T-helper 17 cell (primary cell): ENCODE measurements at regions not wholly inside any gene's neighbourhood (a gene's known extent, or its start where the extent isn't known, plus 50 kb on each side); places are given as distances from the start of the nearest gene placed in this dataset.

Experiments used
- ATAC-seq: fragments of 150-1000 bp; cut with Tn5 transposase; 2 replicates; pipeline ENCODE4 v1.10.0; 2021; ENCODE audit warnings: mild to moderate bottlenecking, moderate library complexity
- DNase-seq, 3 donors: peaks; one replicate each; pipeline versions ENCODE4 v3.0.0 to v3.0.0-alpha.2; 2020 to 2021
- H3K9me3 ChIP-seq: one replicate; pipeline ENCODE4 v1.7.0; 2013; ENCODE audit warnings: low read length, mild to moderate bottlenecking; ENCODE audit not compliant: control insufficient read depth, poor library complexity, severe bottlenecking
- H3K27ac Mint-ChIP-seq: one replicate; pipeline ENCODE4 v1.8.0; 2022; ENCODE audit warnings: mild to moderate bottlenecking, moderate library complexity, mixed read lengths
- H3K27me3 Mint-ChIP-seq: one replicate; pipeline ENCODE4 v1.8.0; 2022; ENCODE audit warnings: mixed read lengths
- H3K36me3 Mint-ChIP-seq: one replicate; pipeline ENCODE4 v1.8.0; 2022; ENCODE audit warnings: low read depth, mixed read lengths
- H3K4me1 Mint-ChIP-seq: one replicate; pipeline ENCODE4 v1.8.0; 2022; ENCODE audit warnings: mild to moderate bottlenecking, mixed read lengths
- H3K4me3 Mint-ChIP-seq: one replicate; pipeline ENCODE4 v1.8.0; 2022; ENCODE audit warnings: mild to moderate bottlenecking, moderate library complexity, mixed read lengths

GRCh38 chr7:155372782-155373358 is 75.2 kb downstream of the INSIG1 start:
- H3K36me3 Mint-ChIP-seq, result peaks cover 10% of the 10 kb centered on the region
- no peak overlapping the region for H3K27ac Mint-ChIP-seq
- DNase-seq (no peak), ATAC-seq (no peak)
- peak overlapping the region; percentile 77 for H3K4me3 Mint-ChIP-seq
- no peaks in the 10 kb centered on the region for H3K9me3 ChIP-seq
- H3K27me3 Mint-ChIP-seq, result peaks cover 74% of the 10 kb centered on the region
- peaks cover 30% of the 10 kb centered on the region for H3K4me1 Mint-ChIP-seq

GRCh38 chr7:155373359-155374273 is 75.9 kb downstream of the INSIG1 start:
- peaks cover 79% of the 10 kb centered on the region for H3K27me3 Mint-ChIP-seq
- ATAC-seq (no peak), DNase-seq (no peak)
- no peaks in the 10 kb centered on the region for H3K9me3 ChIP-seq
- H3K4me3 Mint-ChIP-seq, result peak overlapping the region; percentile 77
- H3K27ac Mint-ChIP-seq, result no peak overlapping the region
- H3K4me1 Mint-ChIP-seq, result peaks cover 33% of the 10 kb centered on the region
- H3K36me3 Mint-ChIP-seq, result peaks cover 10% of the 10 kb centered on the region

- no peak for ATAC-seq
These were observed 76.9 kb downstream of the INSIG1 start for GRCh38 chr7:155374276-155375252.

GRCh38 chr7:155375337-155376277 is 77.9 kb downstream of the INSIG1 start:
- Mint-ChIP-seq H3K4me3 (peak overlapping the region; percentile 71), H3K27ac (no peak overlapping the region), H3K4me1 (peaks cover 44% of the 10 kb centered on the region), H3K36me3 (peaks cover 14% of the 10 kb centered on the region), H3K27me3 (peaks cover 80% of the 10 kb centered on the region)
- DNase-seq (no peak), ATAC-seq (no peak)
- H3K9me3 ChIP-seq, result no peaks in the 10 kb centered on the region

More at GRCh38 chr7:155374276-155375252, 76.9 kb downstream of the INSIG1 start:
- H3K27me3 Mint-ChIP-seq, result peaks cover 80% of the 10 kb centered on the region
- no peak for DNase-seq
- H3K4me3 Mint-ChIP-seq, result peak overlapping the region; percentile 77
- H3K4me1 Mint-ChIP-seq, result peaks cover 34% of the 10 kb centered on the region
- no peak overlapping the region for H3K27ac Mint-ChIP-seq
- peaks cover 10% of the 10 kb centered on the region for H3K36me3 Mint-ChIP-seq
- H3K9me3 ChIP-seq, result no peaks in the 10 kb centered on the region

GRCh38 chr7:155377071-155377837 is 79.6 kb downstream of the INSIG1 start:
- DNase-seq (no peak), ATAC-seq (no peak)
- Mint-ChIP-seq H3K36me3 (peaks cover 16% of the 10 kb centered on the region), H3K27ac (no peak overlapping the region), H3K4me1 (peaks cover 49% of the 10 kb centered on the region), H3K27me3 (peaks cover 80% of the 10 kb centered on the region), H3K4me3 (peak overlapping the region; percentile 31)
- no peaks in the 10 kb centered on the region for H3K9me3 ChIP-seq

- Mint-ChIP-seq H3K4me3 (peak overlapping the region; percentile 31), H3K36me3 (peaks cover 16% of the 10 kb centered on the region), H3K27me3 (peaks cover 82% of the 10 kb centered on the region), H3K27ac (no peak overlapping the region), H3K4me1 (peaks cover 46% of the 10 kb centered on the region)
- ATAC-seq (no peak), DNase-seq (no peak)
- no peaks in the 10 kb centered on the region for H3K9me3 ChIP-seq
These were observed 79.9 kb upstream of the EN2 start for GRCh38 chr7:155377838-155378579.

GRCh38 chr7:155378580-155378934 is 79.4 kb upstream of the EN2 start:
- H3K27me3 Mint-ChIP-seq, result peaks cover 82% of the 10 kb centered on the region
- no peak overlapping the region for H3K4me3 Mint-ChIP-seq
- H3K36me3 Mint-ChIP-seq, result peaks cover 13% of the 10 kb centered on the region
- no peak overlapping the region for H3K27ac Mint-ChIP-seq
- peaks cover 41% of the 10 kb centered on the region for H3K4me1 Mint-ChIP-seq
- H3K9me3 ChIP-seq, result no peaks in the 10 kb centered on the region
- DNase-seq, result no peak
- ATAC-seq, result no peak

GRCh38 chr7:155378959-155379871 is 78.7 kb upstream of the EN2 start:
- Mint-ChIP-seq H3K4me1 (peaks cover 38% of the 10 kb centered on the region), H3K27ac (no peak overlapping the region), H3K36me3 (peaks cover 11% of the 10 kb centered on the region), H3K4me3 (no peak overlapping the region), H3K27me3 (peaks cover 86% of the 10 kb centered on the region)
- DNase-seq, result no peak
- H3K9me3 ChIP-seq, result no peaks in the 10 kb centered on the region
- no peak for ATAC-seq

- Mint-ChIP-seq H3K4me3 (no peak overlapping the region), H3K36me3 (peaks cover 8% of the 10 kb centered on the region), H3K4me1 (peaks cover 32% of the 10 kb centered on the region), H3K27ac (no peak overlapping the region), H3K27me3 (peaks cover 89% of the 10 kb centered on the region)
- peak; percentile 90 for ATAC-seq
- no peaks in the 10 kb centered on the region for H3K9me3 ChIP-seq
- DNase-seq, result peak; percentile 26 to 47 (median 35)
These were observed 77.6 kb upstream of the EN2 start for GRCh38 chr7:155380221-155380861.
